GM23248 (cell line): ENCODE measurements at regions not wholly inside any gene's neighbourhood (a gene's known extent, or its start where the extent isn't known, plus 50 kb on each side); places are given as distances from the start of the nearest gene placed in this dataset.
A peak's percentile ranks its signal among the peaks of the same experiment; 100 is the strongest.

ENCODE experiments used
- DNase-seq: peaks from one replicate; pipeline ENCODE4 v3.0.0-alpha.2; 2015
- H2AFZ ChIP-seq: fragments of 200-600 bp; sonication (generic); 2 replicates; pipeline ENCODE4 v1.6.1; 2016; ENCODE audit warnings: antibody characterized with exemption
- H3F3A ChIP-seq: fragments of 200-600 bp; sonication (generic); 2 replicates; pipeline ENCODE4 v1.6.1; 2016; ENCODE audit warnings: mild to moderate bottlenecking, antibody characterized with exemption, mixed run types; ENCODE audit not compliant: insufficient read depth
- H3K27ac ChIP-seq: fragments of 200-600 bp; sonication (generic); 2 replicates; pipeline ENCODE4 v1.5.1; 2016; ENCODE audit warnings: mild to moderate bottlenecking
- H3K27me3 ChIP-seq: fragments of 200-600 bp; sonication (generic); replicated peaks from 2 replicates; pipeline ENCODE4 v1.6.1; 2016; ENCODE audit warnings: mild to moderate bottlenecking; ENCODE audit not compliant: insufficient read depth
- H3K36me3 ChIP-seq: fragments of 200-600 bp; sonication (generic); 2 replicates; pipeline ENCODE4 v1.6.1; 2016; ENCODE audit warnings: low read depth, mild to moderate bottlenecking
- H3K4me1 ChIP-seq: fragments of 200-600 bp; sonication (generic); 2 replicates; pipeline ENCODE4 v1.6.1; 2016; ENCODE audit warnings: mild to moderate bottlenecking; ENCODE audit not compliant: insufficient read depth
- H3K4me2 ChIP-seq: fragments of 200-600 bp; sonication (generic); one replicate; pipeline ENCODE4 v1.6.1; 2016; ENCODE audit warnings: mild to moderate bottlenecking; ENCODE audit not compliant: unreplicated experiment
- H3K4me3 ChIP-seq: fragments of 200-600 bp; sonication (generic); 2 replicates; pipeline ENCODE4 v1.5.1; 2016; ENCODE audit warnings: mild to moderate bottlenecking
- H3K79me2 ChIP-seq: fragments of 200-600 bp; sonication (generic); 2 replicates; pipeline ENCODE4 v1.6.1; 2016; ENCODE audit warnings: mild to moderate bottlenecking; ENCODE audit not compliant: insufficient read depth
- H3K9ac ChIP-seq: fragments of 200-600 bp; sonication (generic); 2 replicates; pipeline ENCODE4 v1.6.1; 2016; ENCODE audit warnings: mild to moderate bottlenecking
- H3K9me2 ChIP-seq: fragments of 200-600 bp; sonication (generic); 2 replicates; pipeline ENCODE4 v1.6.1; 2016; ENCODE audit warnings: mixed run types, mild to moderate bottlenecking, moderate library complexity; ENCODE audit not compliant: insufficient read depth
- H3K9me3 ChIP-seq: fragments of 200-600 bp; sonication (generic); one replicate; pipeline ENCODE4 v1.6.1; 2017; ENCODE audit warnings: low read depth
- H4K20me1 ChIP-seq: fragments of 200-600 bp; sonication (generic); 2 replicates; pipeline ENCODE4 v1.6.0; 2016; ENCODE audit not compliant: insufficient read depth
- EZH2 ChIP-seq: fragments of 200-600 bp; sonication (generic); IDR thresholded peaks from 2 replicates; pipeline ENCODE4 v1.6.1; 2018; ENCODE audit warnings: antibody characterized with exemption, mild to moderate bottlenecking; ENCODE audit not compliant: insufficient read depth, poor library complexity, severe bottlenecking
- EZH2phosphoT487 ChIP-seq: fragments of 200-600 bp; sonication (generic); IDR thresholded peaks from 2 replicates; pipeline ENCODE4 v1.6.1; 2018; ENCODE audit warnings: antibody characterized with exemption, moderate library complexity, mild to moderate bottlenecking, low read depth; ENCODE audit not compliant: insufficient read depth
- WGBS, 2 experiments: methylation state at CpG; one replicate each; pipeline ENCODE4 v1.1.6; 2015 to 2017; ENCODE audit warnings: low lambda C conversion rate in 2 of 2, low coverage in 1 of 2; ENCODE audit errors: missing lambda C conversion rate in 2 of 2; 5-methylcytosine and 5-hydroxymethylcytosine counted together
- in situ Hi-C: fragments of 300-500 bp; cut with MboI; formaldehyde crosslinking; loops from 2 replicates; pipeline ENCODE4 v1.15.0; 2020

DNA sequence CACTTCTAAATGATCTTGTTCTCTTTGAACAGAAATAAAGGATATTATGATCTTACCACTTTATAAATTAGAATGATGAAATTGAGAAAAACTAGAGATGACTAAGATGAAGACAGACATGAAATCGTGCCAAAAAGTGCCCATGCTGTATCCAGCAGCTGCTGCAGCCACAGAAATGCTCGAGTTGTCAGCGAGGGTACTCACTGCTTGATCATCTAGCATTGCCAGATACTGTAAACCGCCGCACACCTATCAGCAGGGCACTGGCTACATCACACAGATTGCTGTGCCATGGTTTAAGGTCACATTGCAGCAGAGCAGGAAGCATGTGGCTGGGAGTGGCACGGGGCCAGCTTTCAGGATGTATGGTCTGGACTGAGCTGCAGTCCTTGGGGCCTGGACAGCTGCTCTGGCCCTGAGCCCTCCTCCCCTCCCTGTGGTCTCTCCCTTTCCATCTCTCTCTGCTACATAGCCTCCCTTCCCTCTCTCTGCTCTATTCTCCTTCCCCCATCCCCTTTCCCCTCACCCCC lies 51.0 kb upstream of the SEPTIN5 start:
- H3K27ac ChIP-seq, result peak overlapping the region; percentile 77
- no peaks in the 10 kb centered on the region for H3K27me3 ChIP-seq
- no peak for TF ChIP-seq EZH2
- no peak for TF ChIP-seq EZH2phosphoT487
- H3K9me3 ChIP-seq, result no peaks in the 10 kb centered on the region
- H4K20me1 ChIP-seq, result no peaks in the 10 kb centered on the region
- H3K36me3 ChIP-seq, result no peaks in the 10 kb centered on the region
- peak; percentile 93 for DNase-seq
- in situ Hi-C loops, result no loop called here
- peaks cover 13% of the 10 kb centered on the region for H3K4me1 ChIP-seq
- H3K4me2 ChIP-seq, result peak overlapping the region; percentile 25
- H3K9me2 ChIP-seq, result no peaks in the 10 kb centered on the region
- WGBS, 2 experiments, result 52 to 53% methylated on average over 6 of the region's 6 CpGs
- peak overlapping the region; percentile 59 for H3K9ac ChIP-seq
- no peak overlapping the region for H3K4me3 ChIP-seq
- no peaks in the 10 kb centered on the region for H3K79me2 ChIP-seq
- H3F3A ChIP-seq, result peaks cover 8% of the 10 kb centered on the region; the same call in 1 of the 2 replicates
- H2AFZ ChIP-seq, result 0 out of 2 replicates have a peak overlapping the region, but pooled peaks have one; percentile 29

DNA sequence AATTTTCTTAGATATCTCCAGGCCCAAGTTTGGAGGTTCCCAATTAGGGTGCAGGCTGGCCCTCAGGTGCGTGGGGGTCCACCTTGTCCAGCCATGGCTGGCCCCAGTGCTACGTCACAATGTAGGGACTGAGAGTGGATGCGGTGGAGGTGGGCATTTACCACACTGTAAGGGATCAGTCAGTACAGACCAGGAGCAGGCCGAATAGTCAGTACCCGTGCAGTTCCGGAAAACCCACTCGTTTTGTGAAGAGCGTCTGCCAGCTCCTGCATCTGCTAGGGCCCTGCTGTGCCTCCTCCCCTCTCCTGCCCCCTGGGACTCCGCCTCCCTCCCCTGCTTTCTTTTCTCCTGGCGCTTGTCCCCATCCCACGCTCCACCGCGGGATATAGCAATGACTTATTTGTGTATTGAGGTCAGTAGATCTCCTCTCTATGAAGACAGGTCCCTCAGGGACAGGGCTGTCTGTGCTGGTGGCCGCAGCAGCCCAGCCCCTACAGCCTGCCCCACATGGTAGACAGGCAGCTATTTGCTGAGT lies 50.4 kb upstream of the SEPTIN5 start:
- Histone ChIP-seq H3K4me3 (no peak overlapping the region), H3K27ac (peak overlapping the region; percentile 77)

DNA sequence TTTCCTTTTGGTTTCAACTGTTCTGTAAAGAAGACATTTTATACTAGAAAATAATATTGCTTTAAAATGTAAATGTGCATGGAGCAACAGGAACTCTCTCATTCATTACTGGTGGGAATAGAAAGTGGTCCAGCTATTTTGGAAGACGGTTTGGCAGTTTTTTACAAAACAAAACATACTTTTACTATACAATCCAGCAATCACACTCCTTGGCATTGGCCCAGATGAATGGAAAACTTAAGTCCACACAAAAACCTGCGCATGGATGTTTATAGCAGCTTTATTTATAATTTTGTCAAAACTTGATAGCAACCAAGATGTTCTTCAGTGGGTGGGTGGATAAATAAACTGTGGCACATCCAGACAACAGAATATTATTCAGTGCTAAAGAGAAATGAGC lies 49.9 kb upstream of the SEPTIN5 start:
- Histone ChIP-seq H3K4me2 (no peak overlapping the region), H3K4me3 (no peak overlapping the region), H3K27me3 (0 out of 2 replicates have a peak, but pooled peaks cover 6% of the 10 kb centered on the region), H3K9me2 (no peaks in the 10 kb centered on the region), H3K79me2 (no peaks in the 10 kb centered on the region), H3K27ac (peak overlapping the region; percentile 77), H2AFZ (no peak overlapping the region), H4K20me1 (no peaks in the 10 kb centered on the region), H3K36me3 (no peaks in the 10 kb centered on the region), H3K4me1 (peaks cover 13% of the 10 kb centered on the region), H3K9me3 (no peaks in the 10 kb centered on the region), H3K9ac (no peak overlapping the region), H3F3A (peaks cover 8% of the 10 kb centered on the region; the same call in 1 of the 2 replicates)
- DNase-seq, result no peak
- no peak for TF ChIP-seq EZH2phosphoT487
- TF ChIP-seq EZH2, result no peak
- in situ Hi-C loops, result no loop called here
- WGBS, 2 experiments, result 93 to 100% methylated on average over 2 of the region's 2 CpGs

More for the DNA sequence above, 50.4 kb upstream of the SEPTIN5 start:
- no peaks in the 10 kb centered on the region for H3K36me3 ChIP-seq
- TF ChIP-seq EZH2phosphoT487 (no peak), EZH2 (no peak)
- 0 out of 2 replicates have a peak, but pooled peaks cover under 1% of the 10 kb centered on the region for H3K27me3 ChIP-seq
- H3K79me2 ChIP-seq, result no peaks in the 10 kb centered on the region
- H2AFZ ChIP-seq, result peak overlapping the region; percentile 29; the same call in 1 of the 2 replicates
- DNase-seq, result peak; percentile 82
- peaks cover 13% of the 10 kb centered on the region for H3K4me1 ChIP-seq
- H3K9me3 ChIP-seq, result no peaks in the 10 kb centered on the region
- peaks cover 8% of the 10 kb centered on the region; the same call in 1 of the 2 replicates for H3F3A ChIP-seq
- in situ Hi-C loops, result no loop called here
- H4K20me1 ChIP-seq, result no peaks in the 10 kb centered on the region
- peak overlapping the region; percentile 25 for H3K4me2 ChIP-seq
- H3K9ac ChIP-seq, result peak overlapping the region; percentile 59
- 18 to 24% methylated on average over 14 of the region's 14 CpGs for WGBS, 2 experiments
- no peaks in the 10 kb centered on the region for H3K9me2 ChIP-seq
